ENCODE measurements at regions not wholly inside any gene's neighbourhood (a gene's known extent, or its start where the extent isn't known, plus 50 kb on each side); places are given as distances from the start of the nearest gene placed in this dataset.

DNA sequence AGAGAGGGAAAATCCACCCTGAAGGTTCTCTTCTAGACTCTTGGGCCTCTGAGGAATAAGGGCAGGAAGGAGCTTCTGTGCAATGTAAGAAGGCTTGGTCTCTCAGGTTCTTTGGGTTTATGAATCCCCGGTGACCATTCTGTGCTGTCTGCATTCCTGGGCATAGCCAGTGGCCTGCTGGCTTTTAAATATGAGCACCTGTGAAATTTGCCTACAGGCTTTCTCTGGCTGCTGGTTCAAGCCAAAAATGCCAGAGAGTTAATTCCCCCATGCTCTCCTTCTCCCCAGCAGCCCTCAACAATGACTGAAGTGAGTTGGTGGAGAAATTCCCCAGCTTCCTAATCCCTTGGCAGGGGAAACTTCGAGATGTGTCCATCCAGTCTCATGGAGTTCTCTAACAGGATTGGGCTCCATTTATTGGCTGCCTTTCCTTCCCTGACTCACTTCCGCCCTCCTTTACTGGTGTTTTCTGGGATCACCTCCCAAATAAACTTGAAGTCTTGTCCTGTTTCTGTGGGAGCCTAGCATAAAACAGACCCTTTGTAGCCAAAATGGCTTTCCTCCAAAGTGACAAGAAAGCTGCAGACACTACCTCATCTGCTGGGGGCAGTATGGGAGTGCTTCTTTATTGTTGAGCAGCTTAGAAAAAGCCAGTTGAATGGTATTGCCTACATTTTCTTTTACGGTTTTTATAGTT, 179.4 kb upstream of the CASK start:
- CTCF ChIA-PET, result no interaction called here
- Mint-ChIP-seq H3K9me3 (no peaks in the 10 kb centered on the region), H3K27ac (no peak overlapping the region), H3K27me3 (no peaks in the 10 kb centered on the region), H3K4me1 (peaks cover 3% of the 10 kb centered on the region), H3K4me3 (no peak overlapping the region), H3K36me3 (ENCODE audit: low read depth) (no peaks in the 10 kb centered on the region)
- ATAC-seq (ENCODE audit: low read depth) (no peak), DNase-seq (no peak)
- intact Hi-C loops (cut with micrococcal nuclease), result no loop called here
- no peak for TF ChIP-seq CTCF (IDR thresholded peaks at IDR 0.05)
- POLR2A ChIA-PET, result no interaction called here

DNA sequence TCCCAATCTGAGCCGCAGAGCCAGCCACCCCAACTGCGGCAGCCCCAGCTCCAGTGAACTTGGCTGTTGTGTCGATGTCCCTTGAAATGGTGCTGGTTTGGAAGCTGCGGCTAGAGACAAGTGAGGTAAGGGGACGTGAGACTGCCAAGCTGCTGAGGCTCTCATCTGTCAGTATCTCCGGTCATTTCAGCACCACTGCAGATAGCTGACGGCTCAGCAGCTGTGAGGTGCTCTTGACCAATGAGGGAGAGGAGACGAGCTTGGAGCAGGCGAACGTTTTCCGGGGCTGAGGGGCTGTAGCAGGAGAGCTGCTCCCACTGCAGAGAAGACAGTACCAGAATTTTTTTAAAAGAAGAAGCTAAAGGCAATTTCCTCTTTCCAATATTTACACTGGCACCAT, 175.5 kb upstream of the CASK start:
- DNase-seq (no peak), ATAC-seq (ENCODE audit: low read depth) (no peak)
- ChIA-PET CTCF (no interaction called here), POLR2A (no interaction called here)
- Mint-ChIP-seq H3K4me1 (peaks cover 6% of the 10 kb centered on the region), H3K36me3 (ENCODE audit: low read depth) (no peaks in the 10 kb centered on the region), H3K9me3 (no peaks in the 10 kb centered on the region), H3K4me3 (no peak overlapping the region), H3K27ac (no peak overlapping the region), H3K27me3 (no peaks in the 10 kb centered on the region)
- TF ChIP-seq CTCF (IDR thresholded peaks at IDR 0.05), result no peak
- intact Hi-C loops (cut with micrococcal nuclease), result no loop called here

- TF ChIP-seq CTCF (IDR thresholded peaks at IDR 0.05), result no peak
- intact Hi-C loops (cut with micrococcal nuclease), result no loop called here
- Mint-ChIP-seq H3K27me3 (no peaks in the 10 kb centered on the region), H3K4me3 (no peak overlapping the region), H3K9me3 (no peaks in the 10 kb centered on the region), H3K36me3 (ENCODE audit: low read depth) (no peaks in the 10 kb centered on the region), H3K27ac (no peak overlapping the region), H3K4me1 (peaks cover 9% of the 10 kb centered on the region)
- POLR2A ChIA-PET, result no interaction called here
- CTCF ChIA-PET, result no interaction called here
- DNase-seq (no peak), ATAC-seq (ENCODE audit: low read depth) (no peak)
Measured at GRCh38 chrX:42097486-42097885, 174.1 kb upstream of the CASK start.

DNA sequence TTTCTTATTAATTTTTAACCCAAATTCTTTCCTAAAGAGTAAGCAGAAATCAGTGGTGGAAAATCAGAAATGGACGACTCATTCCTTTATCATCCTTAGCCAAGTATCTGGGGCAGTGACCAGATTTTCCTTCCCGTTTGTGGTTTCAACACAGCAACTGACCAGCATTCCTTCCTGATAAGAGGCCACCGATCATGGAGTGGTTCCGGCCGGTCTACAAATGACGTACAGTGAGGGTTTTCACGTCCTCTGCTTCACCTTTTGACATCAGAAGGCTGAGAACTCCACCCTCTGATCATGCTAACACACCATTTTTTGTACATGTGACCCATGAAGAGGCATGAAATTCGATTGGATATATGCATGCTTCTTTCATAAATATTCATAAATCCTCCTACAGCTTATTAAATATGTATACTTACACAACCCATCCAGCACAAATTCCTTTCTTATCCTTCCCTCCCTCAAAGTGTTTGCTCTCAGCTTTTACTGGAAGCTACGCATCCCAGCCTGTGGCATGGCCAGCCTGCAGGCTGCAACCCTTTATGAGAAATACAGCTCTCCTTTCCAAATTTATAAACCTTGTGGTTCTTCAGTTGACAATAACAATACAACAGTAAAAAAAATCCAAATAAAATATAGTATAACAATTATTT, 173.0 kb upstream of the CASK start:
- Mint-ChIP-seq H3K4me1 (peaks cover 9% of the 10 kb centered on the region), H3K36me3 (ENCODE audit: low read depth) (no peaks in the 10 kb centered on the region), H3K27me3 (no peaks in the 10 kb centered on the region), H3K4me3 (no peak overlapping the region), H3K27ac (no peak overlapping the region), H3K9me3 (no peaks in the 10 kb centered on the region)
- ATAC-seq (ENCODE audit: low read depth), result no peak
- TF ChIP-seq CTCF (IDR thresholded peaks at IDR 0.05), result no peak
- ChIA-PET POLR2A (no interaction called here), CTCF (no interaction called here)
- intact Hi-C loops (cut with micrococcal nuclease), result no loop called here
- DNase-seq, result no peak

- H3K4me3 Mint-ChIP-seq, result peak overlapping the region; percentile 56
- intact Hi-C loops (cut with micrococcal nuclease), result no loop called here
- H3K36me3 Mint-ChIP-seq (ENCODE audit: low read depth), result no peaks in the 10 kb centered on the region
- ChIA-PET CTCF (no interaction called here), POLR2A (no interaction called here)
- TF ChIP-seq CTCF (IDR thresholded peaks at IDR 0.05), result no peak
- no peak for DNase-seq
- no peaks in the 10 kb centered on the region for H3K27me3 Mint-ChIP-seq
- ATAC-seq (ENCODE audit: low read depth), result no peak
- H3K27ac Mint-ChIP-seq, result peak overlapping the region; percentile 9
- H3K9me3 Mint-ChIP-seq, result no peaks in the 10 kb centered on the region
- H3K4me1 Mint-ChIP-seq, result peaks cover 9% of the 10 kb centered on the region
Measured at GRCh38 chrX:42094218-42094617, 170.9 kb upstream of the CASK start.

All from activated B cell treated with CpG ODN at 0.5 μM for 24 hours (primary cell).